Jurkat, Clone E6-1 (cell line): ENCODE measurements at regions not wholly inside any gene's neighbourhood (a gene's known extent, or its start where the extent isn't known, plus 50 kb on each side); places are given as distances from the start of the nearest gene placed in this dataset.

Source experiments
- DNase-seq: peaks from one replicate; pipeline ENCODE4 v3.0.0-alpha.2; 2011; ENCODE audit warnings: low read depth, low spot score
- H3K4me3 ChIP-seq: 2 replicates; pipeline ENCODE4 v1.5.1; 2011; ENCODE audit warnings: mild to moderate bottlenecking, low read length, control low read depth, moderate library complexity

DNA sequence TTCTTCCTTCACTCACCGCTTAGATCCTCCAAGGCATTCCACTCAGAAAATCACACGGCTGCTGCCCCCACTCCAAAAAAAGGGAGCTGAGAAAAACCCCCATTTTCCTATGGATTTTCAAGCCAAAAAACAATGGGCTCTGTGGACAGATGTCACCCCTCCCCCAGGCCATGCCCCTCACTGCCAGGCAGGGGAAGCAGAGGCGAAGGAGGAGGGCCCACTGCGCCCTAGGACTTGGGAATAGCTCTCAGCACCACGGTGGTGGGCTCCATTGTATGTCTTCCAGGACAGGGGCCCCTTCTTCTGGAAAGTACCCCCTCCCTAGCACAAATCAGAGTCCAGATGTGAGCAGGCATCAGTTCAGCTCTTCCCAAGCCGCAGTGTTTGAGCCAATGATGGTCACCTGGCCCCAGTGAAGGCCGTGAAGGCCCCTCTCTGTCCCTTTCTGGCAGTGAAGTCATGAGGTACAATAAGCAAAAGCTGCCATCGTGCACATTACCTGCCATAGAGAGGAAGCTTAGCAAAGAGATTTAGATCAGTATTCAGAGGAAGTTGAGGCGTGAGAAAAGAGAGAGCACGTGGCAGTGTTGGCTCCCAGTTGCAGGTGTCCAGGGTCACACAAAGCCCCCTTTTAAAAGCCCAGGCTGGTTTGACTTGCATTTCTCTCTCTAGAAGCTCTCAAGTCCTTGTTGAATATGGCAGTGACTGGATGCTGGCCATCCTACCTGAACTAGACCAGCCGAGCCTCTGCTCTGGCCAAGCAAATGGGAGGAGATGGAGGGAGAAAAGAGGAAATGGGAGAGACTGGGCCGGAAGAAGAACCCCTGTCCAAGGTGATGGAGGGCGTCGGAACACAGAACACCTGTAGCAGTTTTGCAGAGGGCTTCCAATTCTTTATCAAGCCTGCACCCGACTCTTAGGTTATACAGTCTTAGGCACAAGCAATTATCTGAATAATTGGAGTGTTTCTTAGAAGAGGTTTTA, 149.0 kb downstream of the TOMM20 start:
- no peak overlapping the region for H3K4me3 ChIP-seq
- DNase-seq, result peak; percentile 55

DNA sequence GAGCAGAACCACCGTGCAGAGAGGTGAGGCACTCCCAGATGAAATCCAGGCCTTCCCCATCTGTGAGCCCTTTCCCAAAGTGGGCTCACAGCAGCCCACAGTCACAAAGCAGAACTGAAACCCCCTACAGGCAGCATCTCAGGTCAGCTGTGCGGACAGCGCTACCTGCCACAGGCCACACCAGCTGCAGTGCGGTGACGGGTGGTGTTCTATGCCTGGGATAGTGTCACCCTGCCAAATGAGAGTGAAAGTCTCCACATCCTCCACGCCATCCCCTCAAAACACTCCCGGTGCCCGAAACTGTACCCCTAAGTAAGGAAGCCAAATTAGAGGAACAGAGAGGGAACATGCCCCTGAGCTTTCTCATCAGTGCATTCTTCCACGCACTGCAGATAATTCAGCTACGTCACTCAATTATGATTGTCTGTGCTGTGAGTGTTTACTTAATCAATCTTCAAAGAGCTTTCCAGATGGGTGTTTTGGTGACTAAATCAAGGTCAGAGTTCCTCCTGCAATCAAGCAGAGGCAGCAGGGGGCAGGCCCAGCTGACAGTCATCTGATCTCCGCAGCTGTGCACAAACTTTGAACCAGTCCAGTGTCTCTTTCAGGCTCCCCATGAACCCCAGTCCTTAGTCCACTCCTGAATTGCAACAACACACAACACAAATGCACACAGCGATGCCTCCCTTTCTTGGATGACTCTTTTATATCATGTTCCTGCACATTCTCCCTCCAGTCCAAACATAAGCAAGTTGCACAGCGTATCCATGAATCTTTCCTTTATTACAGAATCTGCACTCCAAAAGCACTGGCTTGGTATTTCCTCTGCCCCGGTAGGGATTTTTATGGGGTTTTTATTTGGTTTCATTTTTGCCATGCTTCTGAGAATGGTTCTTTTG, 150.0 kb downstream of the TOMM20 start:
- H3K4me3 ChIP-seq, result no peak overlapping the region
- DNase-seq, result no peak

DNA sequence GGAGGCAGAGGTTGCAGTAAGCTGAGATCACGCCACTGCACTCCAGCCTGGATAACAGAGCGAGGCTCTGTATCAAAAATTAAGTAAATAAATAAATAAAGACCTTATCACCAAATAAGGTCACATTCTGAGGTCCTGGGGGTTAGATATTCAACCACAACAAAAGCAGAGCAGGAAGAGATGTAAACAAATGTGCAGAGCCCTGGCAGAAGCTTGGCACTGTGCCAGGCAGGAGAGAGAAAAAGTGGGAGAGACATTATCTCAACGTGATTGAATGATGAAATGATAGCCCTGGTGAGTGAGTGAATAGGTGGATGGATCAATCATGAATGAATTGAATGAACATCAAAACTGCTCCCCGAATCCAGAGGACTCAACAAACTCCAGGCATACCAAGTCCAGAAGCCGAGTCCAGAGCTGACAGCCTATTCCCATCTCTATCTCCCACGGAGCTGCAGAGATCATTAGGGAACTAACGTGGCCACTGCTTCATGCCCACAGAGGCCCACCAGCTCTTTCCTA, 150.7 kb downstream of the TOMM20 start:
- DNase-seq, result peak; percentile 46
- H3K4me3 ChIP-seq, result no peak overlapping the region

DNA sequence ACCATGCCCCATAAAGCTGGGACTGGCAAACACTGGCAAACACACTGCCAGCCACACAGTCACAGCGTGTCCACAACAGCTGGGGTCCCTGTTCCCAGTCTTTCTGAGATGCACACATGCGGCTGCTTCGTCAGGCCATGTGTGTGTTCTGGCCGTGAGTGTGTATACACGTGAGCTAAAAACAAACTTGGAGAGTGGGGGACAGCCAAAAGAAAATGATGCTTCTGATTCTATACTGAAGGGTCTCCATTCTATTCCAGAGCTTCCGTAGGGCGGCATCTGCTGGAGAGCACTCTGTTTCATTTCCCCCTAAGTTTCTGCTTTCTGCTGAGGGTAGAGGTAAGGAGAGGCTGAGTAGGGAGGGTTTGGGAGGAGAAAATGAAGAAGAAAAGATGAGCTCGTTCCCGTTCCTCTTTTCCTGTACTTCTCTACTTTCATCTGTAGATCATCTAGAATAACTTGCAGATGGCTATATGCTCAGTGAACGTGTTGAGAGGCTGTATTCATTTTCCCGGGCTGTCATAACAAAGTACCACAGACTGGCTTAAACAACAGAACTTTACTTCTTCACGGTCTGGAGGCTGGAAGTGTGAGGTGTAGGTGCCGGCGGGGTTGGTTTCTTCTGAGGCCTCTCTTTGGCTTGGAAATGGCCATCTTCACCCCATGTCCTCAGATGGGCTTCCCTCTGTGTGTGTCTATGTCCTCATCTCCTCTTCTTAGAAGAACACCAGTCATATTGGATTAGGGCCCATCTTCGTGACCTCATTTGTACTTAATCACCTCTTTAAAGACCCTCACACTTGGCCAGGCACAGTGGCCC, 151.6 kb downstream of the TOMM20 start:
- no peak overlapping the region for H3K4me3 ChIP-seq

DNA sequence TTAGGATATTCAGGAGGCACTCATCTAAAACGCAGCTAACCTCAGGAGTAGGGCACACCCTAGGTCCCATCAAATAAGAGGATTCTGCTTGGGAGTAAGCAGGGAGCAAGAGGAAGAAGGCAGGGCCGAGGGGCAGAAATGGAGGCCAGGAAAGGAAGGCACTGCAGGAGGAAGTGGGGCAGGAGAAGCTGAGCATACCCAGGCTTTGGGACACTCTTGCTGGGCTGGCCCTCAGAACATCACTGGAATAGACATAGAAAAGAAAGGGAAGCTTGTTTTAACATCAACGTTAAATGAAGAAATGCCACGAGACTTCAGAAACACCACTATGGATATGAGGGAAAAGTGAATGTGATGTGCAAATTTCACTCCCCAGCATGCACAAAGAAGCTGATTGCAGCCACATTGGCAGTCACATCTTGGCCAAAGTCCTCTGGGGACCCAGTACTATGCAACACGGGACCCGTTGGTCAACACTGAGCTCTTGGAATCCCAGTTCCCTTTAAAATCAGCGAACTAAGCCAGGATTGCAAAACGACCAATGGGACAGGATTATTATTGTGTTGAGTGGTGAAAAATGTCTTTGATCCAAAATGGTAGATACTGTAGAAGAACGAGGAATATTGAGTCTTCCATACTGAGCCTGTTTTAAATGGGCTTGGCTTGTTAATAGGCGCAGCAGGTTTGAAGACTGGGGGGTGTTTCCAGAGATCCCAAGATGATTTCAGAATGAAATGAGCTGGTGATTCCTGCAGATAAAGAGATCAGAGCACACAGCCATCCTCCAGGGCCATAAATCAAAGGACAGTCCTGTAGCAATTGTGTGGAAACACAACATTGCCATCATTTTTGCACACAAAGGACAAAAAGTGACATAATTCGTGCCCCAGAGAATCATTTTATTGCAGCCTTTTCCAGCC, 152.4 kb downstream of the TOMM20 start:
- no peak for DNase-seq
- no peak overlapping the region for H3K4me3 ChIP-seq

More for the DNA sequence above, 151.6 kb downstream of the TOMM20 start:
- no peak for DNase-seq

DNA sequence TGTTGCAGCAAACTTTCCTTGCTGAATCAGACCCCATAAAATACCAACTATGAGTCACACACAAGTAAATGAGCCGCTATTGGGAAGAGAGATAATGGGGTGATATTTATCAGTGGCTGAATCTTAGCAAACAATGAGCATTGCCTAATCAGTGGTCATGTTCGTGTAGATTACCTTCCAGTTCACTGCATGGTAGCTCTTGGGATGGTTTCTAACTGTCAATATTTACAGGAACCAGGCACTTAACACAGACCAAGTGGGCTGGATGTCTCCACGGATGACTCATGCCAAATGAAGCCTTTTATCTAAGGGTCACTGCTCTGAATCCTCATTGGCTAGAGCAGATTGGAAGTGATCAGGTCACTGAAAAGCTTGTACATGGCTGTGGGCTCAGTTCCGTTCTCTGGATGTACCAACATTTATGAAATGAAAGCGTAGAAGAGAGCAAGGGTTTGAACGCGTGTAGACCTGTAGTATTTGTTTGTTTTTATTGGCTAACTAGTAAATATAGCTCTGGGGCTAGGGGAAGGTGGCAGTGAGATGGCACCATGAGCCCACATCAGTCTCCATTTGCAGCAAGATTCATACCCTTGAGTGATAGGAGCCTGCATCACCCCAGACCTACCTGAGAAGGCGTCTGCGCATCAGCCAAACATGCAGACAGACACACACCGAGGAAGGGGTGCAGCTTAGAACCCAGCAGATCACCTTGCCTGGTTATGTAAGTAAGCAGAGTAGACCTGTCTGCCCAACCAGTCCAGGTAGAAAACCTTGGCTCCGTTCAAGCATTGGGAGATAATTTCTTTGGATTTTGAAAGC, 153.3 kb downstream of the TOMM20 start:
- H3K4me3 ChIP-seq, result no peak overlapping the region
- no peak for DNase-seq

DNA sequence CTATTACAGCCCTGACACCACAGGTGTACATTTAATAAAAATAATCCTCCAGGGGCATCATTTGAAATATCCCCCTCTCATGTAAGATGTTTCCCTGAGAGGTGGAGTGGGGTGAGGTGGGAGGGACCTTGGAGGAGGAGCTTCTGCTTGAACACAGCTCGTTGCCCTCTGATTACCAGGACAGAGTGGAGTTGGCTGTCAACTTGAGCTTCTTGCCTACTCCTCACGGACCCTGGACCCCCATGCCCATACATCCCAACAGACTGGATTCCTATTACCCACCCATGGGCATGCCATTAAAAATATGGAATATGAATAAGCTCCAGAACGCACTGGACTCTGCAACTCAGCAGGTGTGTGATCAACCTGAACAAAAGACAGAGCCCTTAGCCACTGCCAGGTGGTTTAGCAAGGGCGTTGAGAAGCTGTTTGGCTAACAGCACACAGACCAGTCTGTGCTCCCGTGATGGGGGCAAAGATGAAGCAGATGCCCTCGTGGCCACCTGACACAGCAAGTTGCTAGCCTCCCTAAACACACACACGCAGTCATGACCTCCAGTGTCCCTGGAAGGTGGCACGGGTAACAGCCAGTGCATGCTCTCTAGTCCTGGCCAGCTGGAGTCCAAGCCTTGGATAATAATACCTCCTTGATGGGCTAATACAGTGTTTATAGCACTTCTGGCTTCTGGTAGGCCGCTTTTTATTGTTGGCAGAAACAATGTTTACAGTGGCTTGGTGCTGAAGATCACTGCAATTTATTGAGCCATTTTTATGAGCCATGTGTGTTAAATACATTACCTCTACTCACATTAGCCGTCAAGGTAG, 155.0 kb downstream of the TOMM20 start:
- DNase-seq, result no peak

DNA sequence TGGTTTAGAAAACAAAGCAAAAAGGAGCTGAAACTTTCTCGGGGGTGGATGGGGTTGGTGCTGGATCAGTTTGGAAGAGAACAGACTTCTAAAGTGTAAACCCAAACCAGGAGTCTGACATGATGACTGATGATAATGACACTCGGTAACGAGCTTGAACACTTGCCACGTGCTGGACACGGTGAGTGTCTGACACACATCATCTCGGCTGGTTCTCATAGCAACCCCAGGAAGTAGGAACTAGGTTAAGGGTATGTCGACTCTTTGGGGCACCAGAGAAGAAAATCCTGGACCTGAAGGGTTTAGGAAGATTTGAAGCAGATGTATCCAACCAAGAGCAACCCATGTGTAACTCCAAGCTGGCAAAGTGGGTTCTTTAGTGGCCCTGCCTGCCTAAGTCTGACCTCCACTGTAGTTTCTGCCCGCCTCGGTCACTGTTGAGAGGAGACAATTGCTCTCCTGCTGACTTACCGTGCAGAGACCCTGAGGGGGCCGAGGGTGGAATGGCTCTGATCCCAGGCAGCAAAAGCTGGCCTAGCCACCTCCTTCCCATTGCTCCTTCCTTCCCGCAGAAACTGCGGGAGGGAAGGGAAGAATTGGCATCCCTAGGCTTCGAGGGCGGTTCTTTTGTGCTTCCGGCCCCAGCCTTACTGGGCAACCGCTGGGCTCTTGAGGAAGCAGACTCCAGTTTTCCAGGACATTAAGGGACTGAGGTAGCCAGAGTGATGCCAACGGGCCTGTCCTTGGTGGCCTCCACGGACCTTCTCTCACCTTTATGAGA, 156.0 kb downstream of the TOMM20 start:
- no peak for DNase-seq
- H3K4me3 ChIP-seq, result no peak overlapping the region

More for the DNA sequence above, 155.0 kb downstream of the TOMM20 start:
- H3K4me3 ChIP-seq, result no peak overlapping the region

DNA sequence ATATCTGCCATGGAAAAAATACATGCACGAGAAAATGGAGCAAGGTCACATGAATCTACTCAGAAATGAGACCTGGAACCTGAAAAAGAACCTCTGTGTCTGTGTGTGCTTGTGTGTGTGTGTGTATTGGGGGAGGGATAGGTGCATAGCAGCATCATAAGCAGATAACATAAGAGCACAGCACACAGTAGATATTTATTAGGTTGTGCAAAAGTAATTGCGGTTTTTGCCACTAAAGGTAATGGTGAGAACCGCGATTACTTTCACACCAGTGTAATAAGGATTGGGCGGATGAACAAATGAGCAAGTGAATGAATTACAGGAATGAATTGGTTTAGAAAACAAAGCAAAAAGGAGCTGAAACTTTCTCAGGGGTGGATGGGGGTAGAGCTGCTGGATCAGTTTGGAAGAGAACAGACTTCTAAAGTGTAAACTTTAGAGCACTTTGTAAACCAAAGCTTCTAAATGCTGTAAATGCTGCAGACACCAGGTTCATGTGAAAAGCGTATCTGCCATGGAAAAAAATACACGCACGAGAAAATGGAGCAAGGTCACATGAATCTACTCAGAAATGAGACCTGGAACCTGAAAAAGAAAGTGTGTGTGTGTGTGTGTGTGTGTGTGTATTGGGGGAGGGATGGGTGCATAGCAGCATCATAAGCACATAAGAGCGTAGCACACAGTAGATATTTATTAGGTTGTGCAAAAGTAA, 156.9 kb downstream of the TOMM20 start:
- H3K4me3 ChIP-seq, result no peak overlapping the region

DNA sequence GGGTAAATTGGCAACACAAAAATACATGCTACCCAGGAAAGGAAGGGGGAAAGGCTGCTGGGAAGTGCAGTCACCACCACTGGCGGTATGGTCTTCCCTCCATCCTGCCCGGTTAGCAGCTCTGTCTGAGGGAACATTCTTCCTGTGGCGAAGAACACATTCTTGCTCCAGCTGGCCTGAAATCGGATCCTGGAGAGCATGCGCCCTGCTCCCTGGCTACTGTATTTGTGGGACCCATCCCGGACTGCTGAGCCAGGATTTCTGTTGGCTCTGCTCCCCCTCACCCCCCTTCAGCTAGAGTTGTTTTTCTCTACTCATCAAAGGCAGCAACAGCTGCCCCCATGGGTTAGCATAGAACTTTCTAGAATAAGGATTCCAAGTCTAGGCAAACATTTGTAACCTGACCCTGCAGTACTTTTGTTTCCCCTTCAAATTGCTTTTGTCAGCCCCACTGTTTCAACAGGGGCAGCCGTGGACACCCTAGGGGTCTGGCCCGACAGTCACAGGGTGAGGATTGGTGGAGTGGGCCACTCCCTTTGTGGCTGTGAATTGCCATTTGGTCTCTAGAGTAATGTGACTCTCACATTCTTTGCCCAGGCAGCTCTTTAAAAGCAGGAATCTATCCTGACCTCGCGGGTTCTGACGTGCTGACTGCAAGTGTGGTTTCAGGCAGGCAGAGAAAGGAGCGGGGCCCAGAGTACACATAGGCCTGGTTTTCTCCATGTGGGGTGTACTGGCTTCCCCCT, 157.7 kb downstream of the TOMM20 start:
- no peak overlapping the region for H3K4me3 ChIP-seq
- no peak for DNase-seq

More for the DNA sequence above, 156.9 kb downstream of the TOMM20 start:
- no peak for DNase-seq

DNA sequence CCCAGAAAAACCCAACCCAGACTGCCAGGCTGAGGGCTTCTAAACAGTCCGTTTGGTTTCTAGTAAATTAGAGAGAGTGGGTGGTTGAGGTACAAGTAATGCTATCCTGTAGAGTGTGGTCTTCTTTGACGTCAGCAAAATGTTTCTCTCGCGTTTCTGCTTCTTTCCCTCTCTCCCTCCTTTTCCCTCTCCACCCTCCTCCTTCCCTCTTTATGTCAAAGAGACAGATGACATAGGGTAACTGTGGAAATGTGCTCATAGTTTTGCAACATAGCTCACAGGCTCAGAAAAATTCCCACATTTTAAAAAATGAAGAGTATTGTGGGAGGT, 158.3 kb downstream of the TOMM20 start:
- no peak for DNase-seq
- H3K4me3 ChIP-seq, result no peak overlapping the region

DNA sequence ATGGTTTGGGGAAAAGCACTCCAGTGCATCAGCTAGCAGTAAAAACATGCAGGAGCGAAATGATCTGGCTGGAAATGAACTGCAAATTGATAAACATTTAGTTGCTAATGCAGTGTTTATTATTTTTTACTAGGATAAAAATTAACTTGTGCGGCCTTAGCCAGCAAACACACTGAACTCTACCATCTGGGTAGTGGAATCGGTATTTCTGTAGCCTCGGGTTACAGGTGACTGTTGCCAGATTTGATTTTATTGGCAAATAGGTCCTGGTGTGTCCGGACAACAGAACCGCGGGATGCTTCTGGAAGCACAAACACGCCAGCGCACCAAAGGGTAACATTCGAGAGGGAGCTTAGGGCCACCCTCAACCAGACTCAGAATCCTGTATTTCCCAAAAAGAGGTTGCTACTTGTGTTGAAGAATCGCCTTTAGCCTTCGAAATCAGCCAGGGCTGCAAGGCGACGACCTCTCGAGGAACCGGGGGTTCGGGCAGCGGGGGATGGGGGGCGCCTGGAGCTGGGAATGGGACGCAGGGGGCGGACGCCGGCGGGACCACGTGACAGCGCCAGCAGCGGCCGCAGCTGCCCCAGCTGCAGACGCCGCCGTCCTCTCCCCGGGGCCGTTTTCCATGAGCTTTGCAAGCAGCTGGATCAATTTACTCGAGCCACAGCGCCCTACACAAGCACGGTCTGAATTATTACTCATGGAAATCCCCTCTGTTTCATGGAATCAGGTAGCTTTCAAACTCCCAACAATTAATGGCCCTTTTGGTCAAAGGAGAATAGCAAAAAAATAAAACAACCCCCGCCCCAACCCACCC, 158.8 kb downstream of the TOMM20 start:
- DNase-seq, result no peak
- H3K4me3 ChIP-seq, result no peak overlapping the region

DNA sequence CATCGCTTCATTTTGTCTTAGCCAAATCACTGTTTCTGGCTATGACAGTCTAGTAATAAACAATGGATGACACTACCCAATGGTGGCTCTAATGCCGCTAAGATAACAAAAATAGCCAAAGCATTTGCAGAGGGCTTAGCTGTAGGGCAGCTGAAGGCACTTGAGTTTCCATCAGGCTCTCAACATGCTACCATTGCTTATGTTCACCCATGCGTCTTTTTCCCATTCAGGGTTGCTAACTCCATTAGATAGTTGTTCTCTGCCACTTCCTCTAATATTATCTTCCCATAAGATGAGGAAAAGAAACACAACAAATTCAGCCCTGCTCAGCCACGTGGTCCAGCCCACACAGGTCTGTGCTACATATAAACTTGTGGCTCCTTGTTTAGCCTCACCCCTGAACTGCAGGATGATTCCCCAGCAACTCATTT, 159.6 kb downstream of the TOMM20 start:
- no peak overlapping the region for H3K4me3 ChIP-seq
- no peak for DNase-seq

DNA sequence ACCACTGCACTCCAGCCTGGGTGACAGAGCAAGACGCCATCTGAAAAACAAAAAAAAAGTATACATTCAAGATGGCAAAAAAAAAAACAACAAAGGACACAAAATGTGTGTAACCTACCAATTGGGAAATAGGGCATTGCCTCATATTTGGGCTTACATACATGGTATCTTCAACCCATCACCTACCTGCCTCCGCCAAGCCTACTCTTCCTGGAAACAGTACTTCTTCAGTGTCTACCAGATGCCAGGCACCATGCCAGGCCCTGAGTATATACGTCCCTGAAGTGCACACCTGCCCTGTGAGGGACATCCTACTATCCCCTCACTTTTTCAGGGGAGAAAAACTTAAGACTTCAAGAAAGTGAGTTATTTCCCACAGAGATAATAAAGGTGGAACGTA, 160.2 kb downstream of the TOMM20 start:
- no peak overlapping the region for H3K4me3 ChIP-seq
- DNase-seq, result no peak
